ENCODE measurements at regions not wholly inside any gene's neighbourhood (a gene's known extent, or its start where the extent isn't known, plus 50 kb on each side); places are given as distances from the start of the nearest gene placed in this dataset.
"Not testable (repeated sequence)": the region's sequence is repeated elsewhere in the genome, so short reads cannot be mapped to it uniquely, and the experiment has no call there.

DNA sequence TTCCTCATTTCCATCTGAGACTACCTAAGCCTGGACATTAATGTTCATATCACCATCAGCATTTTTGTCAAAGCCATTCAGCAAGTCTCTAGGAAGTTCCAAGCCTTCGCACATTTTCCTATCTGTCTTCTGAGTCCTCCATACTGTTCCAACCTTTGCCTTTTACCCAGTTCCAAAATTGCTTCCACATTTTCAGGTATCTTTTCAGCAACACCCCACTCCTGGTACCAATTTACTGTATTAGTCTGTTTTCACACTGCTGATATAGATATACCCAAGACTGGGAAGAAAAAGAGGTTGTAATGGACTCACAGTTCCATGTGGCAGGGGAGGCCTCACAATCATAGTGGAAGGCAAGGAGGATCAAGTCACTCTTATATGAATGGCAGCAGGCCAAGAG is 626.7 kb upstream of the GJE1 start:
- TF ChIP-seq, protein P1, sequence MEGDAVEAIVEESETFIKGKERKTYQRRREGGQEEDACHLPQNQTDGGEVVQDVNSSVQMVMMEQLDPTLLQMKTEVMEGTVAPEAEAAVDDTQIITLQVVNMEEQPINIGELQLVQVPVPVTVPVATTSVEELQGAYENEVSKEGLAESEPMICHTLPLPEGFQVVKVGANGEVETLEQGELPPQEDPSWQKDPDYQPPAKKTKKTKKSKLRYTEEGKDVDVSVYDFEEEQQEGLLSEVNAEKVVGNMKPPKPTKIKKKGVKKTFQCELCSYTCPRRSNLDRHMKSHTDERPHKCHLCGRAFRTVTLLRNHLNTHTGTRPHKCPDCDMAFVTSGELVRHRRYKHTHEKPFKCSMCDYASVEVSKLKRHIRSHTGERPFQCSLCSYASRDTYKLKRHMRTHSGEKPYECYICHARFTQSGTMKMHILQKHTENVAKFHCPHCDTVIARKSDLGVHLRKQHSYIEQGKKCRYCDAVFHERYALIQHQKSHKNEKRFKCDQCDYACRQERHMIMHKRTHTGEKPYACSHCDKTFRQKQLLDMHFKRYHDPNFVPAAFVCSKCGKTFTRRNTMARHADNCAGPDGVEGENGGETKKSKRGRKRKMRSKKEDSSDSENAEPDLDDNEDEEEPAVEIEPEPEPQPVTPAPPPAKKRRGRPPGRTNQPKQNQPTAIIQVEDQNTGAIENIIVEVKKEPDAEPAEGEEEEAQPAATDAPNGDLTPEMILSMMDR (IDR thresholded peaks at IDR 0.05; ENCODE audit: low read length) = not testable (repeated sequence)
- TF ChIP-seq EZH2 (optimal IDR thresholded peaks at IDR 0.05; ENCODE audit: low read depth, low read length); EZH2phosphoT487 (IDR thresholded peaks at IDR 0.05; ENCODE audit: low read length): not testable (repeated sequence)
